GM23248 (cell line): ENCODE measurements at regions not wholly inside any gene's neighbourhood (a gene's known extent, or its start where the extent isn't known, plus 50 kb on each side); places are given as distances from the start of the nearest gene placed in this dataset.
"Not testable (repeated sequence)": the region's sequence is repeated elsewhere in the genome, so short reads cannot be mapped to it uniquely, and the experiment has no call there.

ENCODE experiments used
- EZH2 ChIP-seq: fragments of 200-600 bp; sonication (generic); IDR thresholded peaks from 2 replicates; pipeline ENCODE4 v1.6.1; 2018; ENCODE audit warnings: antibody characterized with exemption, mild to moderate bottlenecking; ENCODE audit not compliant: insufficient read depth, poor library complexity, severe bottlenecking
- EZH2phosphoT487 ChIP-seq: fragments of 200-600 bp; sonication (generic); IDR thresholded peaks from 2 replicates; pipeline ENCODE4 v1.6.1; 2018; ENCODE audit warnings: antibody characterized with exemption, moderate library complexity, mild to moderate bottlenecking, low read depth; ENCODE audit not compliant: insufficient read depth

- TF ChIP-seq EZH2phosphoT487, EZH2: not testable (repeated sequence)
Observed at GRCh38 chr2:91659189-91659916, 2967.9 kb downstream of the RPIA start.
